Kidney epithelial cell (primary cell): ENCODE measurements at regions not wholly inside any gene's neighbourhood (a gene's known extent, or its start where the extent isn't known, plus 50 kb on each side); places are given as distances from the start of the nearest gene placed in this dataset.

Experiments used
- DNase-seq: peaks from one replicate; pipeline ENCODE4 v3.0.0-alpha.2; 2010; ENCODE audit warnings: low read depth
- H3K27me3 ChIP-seq: 2 replicates; pipeline ENCODE4 v1.6.0; 2011; ENCODE audit warnings: low read length; ENCODE audit not compliant: control insufficient read depth, insufficient read depth
- H3K36me3 ChIP-seq: 2 replicates; pipeline ENCODE4 v1.5.1; 2011; ENCODE audit warnings: low read length; ENCODE audit not compliant: control insufficient read depth, insufficient read depth
- H3K4me3 ChIP-seq: 2 replicates; pipeline ENCODE4 v1.5.1; 2011; ENCODE audit warnings: low read depth, mild to moderate bottlenecking, control low read depth, low read length
- TF ChIP-seq, protein P1 (sequence below): IDR thresholded peaks from 2 replicates; pipeline ENCODE4 v1.5.1; 2011; ENCODE audit warnings: mild to moderate bottlenecking, moderate library complexity, low read length, control low read depth, inconsistent platforms; ENCODE audit not compliant: insufficient read depth, poor library complexity, severe bottlenecking

DNA sequence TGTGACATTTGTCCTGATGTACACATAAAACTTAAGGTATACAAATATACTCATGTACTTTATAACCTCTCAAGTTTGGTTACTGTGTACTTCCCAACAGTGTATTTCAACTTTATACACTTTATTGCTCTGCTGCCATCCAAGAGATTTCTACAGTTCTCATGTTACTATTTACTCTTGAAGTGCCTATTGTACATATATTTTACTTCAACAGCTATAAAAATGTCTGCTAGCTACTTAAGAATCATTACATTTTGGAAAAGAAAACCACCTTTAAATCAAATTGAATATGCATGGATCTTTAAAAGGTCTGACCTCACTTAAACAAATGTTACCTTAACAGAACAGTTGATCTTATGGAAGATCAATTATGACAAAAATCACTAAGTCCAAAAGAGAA lies 1056.4 kb downstream of the ADGRL3 start:
- DNase-seq: no peak
- H3K36me3 ChIP-seq: no peaks in the 10 kb centered on the region
- no peak overlapping the region for H3K4me3 ChIP-seq
- no peaks in the 10 kb centered on the region for H3K27me3 ChIP-seq
- TF ChIP-seq, protein P1, sequence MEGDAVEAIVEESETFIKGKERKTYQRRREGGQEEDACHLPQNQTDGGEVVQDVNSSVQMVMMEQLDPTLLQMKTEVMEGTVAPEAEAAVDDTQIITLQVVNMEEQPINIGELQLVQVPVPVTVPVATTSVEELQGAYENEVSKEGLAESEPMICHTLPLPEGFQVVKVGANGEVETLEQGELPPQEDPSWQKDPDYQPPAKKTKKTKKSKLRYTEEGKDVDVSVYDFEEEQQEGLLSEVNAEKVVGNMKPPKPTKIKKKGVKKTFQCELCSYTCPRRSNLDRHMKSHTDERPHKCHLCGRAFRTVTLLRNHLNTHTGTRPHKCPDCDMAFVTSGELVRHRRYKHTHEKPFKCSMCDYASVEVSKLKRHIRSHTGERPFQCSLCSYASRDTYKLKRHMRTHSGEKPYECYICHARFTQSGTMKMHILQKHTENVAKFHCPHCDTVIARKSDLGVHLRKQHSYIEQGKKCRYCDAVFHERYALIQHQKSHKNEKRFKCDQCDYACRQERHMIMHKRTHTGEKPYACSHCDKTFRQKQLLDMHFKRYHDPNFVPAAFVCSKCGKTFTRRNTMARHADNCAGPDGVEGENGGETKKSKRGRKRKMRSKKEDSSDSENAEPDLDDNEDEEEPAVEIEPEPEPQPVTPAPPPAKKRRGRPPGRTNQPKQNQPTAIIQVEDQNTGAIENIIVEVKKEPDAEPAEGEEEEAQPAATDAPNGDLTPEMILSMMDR: no peak

DNA sequence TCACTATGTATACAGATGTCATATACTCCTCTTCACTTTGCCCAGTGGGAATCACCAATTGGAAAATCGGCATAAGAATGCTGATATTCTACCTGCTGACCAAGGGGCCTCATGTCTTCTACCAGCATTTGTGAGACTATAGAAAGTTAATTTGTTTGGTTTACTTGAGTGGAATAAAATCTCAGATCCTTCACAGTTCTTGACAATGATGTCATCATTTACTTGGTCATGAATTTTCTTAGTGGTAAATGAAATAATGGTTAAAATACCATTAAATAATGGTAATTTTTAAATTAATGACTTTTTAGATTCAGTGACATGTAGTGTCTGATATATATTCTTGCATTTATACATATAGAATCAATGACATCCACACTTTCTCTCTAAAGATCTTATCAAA lies 1052.6 kb downstream of the ADGRL3 start:
- no peaks in the 10 kb centered on the region for H3K36me3 ChIP-seq
- TF ChIP-seq, protein P1: no peak
- H3K27me3 ChIP-seq: no peaks in the 10 kb centered on the region
- DNase-seq: no peak
- H3K4me3 ChIP-seq: no peak overlapping the region

DNA sequence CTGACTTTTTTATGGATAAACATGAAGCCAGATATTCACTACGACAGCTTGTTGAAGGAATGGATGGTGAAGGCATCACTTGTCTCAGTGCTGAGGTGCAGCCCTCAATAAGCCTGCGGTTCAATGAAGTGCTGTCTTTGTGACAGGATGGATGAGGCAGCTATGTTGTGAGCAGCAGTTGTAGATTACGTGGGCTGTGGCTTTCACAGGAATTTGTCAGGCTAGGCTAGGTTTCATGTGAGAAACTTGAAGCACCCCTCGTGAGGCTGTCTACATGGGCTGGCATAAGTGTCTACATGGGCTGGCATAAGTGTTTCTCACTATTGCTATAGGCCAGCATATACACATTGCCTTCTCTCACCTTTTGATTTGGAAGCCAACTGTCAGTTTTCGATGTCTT lies 1050.0 kb downstream of the ADGRL3 start:
- no peak overlapping the region for H3K4me3 ChIP-seq
- no peaks in the 10 kb centered on the region for H3K27me3 ChIP-seq
- DNase-seq: no peak
- no peaks in the 10 kb centered on the region for H3K36me3 ChIP-seq
- TF ChIP-seq, protein P1: no peak

DNA sequence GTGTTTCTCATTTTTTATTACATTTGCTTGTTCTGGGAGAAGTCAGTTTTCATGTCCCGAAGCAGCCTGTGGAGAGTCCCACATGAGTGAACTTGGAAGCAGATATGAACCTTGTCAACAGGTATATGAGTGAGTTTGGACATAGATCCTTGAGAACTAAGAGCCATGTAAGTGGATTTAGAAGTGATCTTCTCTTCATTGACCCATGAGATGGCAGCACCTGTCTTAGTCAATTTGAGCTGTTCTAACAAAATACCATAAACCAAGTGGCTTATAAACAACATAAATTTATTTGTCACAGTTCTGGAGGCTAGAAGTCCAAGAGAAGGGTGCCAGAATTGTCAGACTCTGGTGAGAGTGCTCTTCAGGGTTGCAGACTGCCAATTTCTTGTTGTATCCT lies 1043.8 kb downstream of the ADGRL3 start:
- DNase-seq: no peak
- Histone ChIP-seq H3K36me3 (no peaks in the 10 kb centered on the region), H3K4me3 (no peak overlapping the region), H3K27me3 (no peaks in the 10 kb centered on the region)
- TF ChIP-seq, protein P1: no peak

DNA sequence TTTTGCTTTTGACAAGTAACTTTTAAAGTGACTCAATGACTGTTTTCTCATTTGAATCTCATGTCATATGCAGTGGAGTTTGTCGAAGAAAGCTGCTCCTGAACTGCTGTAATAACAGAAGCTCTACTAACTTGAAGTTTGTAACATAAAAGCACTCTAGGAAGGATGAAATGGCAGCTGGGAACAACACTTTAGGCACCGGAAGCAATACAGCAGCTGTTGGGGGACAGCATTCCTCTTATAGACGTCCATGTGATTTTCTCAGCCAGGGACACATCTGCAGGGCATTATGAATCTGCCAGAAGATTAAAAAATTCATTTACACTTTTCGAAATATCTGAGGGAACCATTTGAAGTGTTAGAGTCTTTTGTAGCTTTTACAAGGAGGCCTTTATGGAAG lies 1035.8 kb downstream of the ADGRL3 start:
- H3K27me3 ChIP-seq: no peaks in the 10 kb centered on the region
- H3K36me3 ChIP-seq: no peaks in the 10 kb centered on the region
- no peak for DNase-seq
- no peak overlapping the region for H3K4me3 ChIP-seq
- TF ChIP-seq, protein P1: no peak

DNA sequence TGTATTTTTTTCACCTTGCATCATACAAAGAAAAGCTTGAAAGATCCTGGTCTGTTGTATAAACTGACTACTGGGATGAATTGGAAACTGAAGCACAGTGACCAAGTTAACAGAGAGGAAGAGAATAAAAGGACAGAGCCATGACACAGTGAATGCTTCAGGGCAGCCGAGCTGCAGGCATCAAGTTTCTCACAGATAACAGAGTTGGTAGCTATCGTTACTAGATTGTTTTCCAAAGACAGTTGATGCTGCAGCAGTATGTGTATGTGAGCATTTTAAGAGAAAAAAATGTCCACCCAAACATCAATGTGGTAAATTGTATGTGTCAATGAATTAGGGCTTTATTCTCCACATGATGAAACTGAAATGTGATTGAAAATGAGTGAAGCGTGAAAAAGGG lies 1032.7 kb downstream of the ADGRL3 start:
- H3K27me3 ChIP-seq: no peaks in the 10 kb centered on the region

More for the DNA sequence above, 1032.7 kb downstream of the ADGRL3 start:
- TF ChIP-seq, protein P1: no peak
- Histone ChIP-seq H3K36me3 (no peaks in the 10 kb centered on the region), H3K4me3 (no peak overlapping the region)
- DNase-seq: no peak
